Naive thymus-derived CD4-positive, alpha-beta T cell (primary cell): ENCODE measurements at regions not wholly inside any gene's neighbourhood (a gene's known extent, or its start where the extent isn't known, plus 50 kb on each side); places are given as distances from the start of the nearest gene placed in this dataset.

Source experiments
- ATAC-seq: fragments of 150-1000 bp; cut with Tn5 transposase; 2 replicates; pipeline ENCODE4 v1.10.0; 2021; ENCODE audit warnings: mild to moderate bottlenecking, moderate library complexity
- CTCF ChIA-PET: fragments of 350-600 bp; sonication (Branson Sonifier 250); formaldehyde crosslinking; loops from one replicate; lab custom pipeline; 2021; ENCODE audit warnings: antibody characterized with exemption; lab: Charles Lee
- POLR2A ChIA-PET: fragments of 350-600 bp; sonication (Branson Sonifier 250); formaldehyde crosslinking; loops from one replicate; lab custom pipeline; 2021; ENCODE audit warnings: antibody characterized with exemption, inconsistent platforms; lab: Charles Lee
- DNase-seq, 9 donors: peaks; one replicate each; pipeline versions ENCODE4 v3.0.0 to v3.0.0-alpha.2; 2020 to 2022; ENCODE audit warnings: mixed read lengths in 1 of 9
- H3K27ac ChIP-seq: one replicate; pipeline ENCODE4 v1.7.0; 2013; ENCODE audit warnings: mild to moderate bottlenecking, low read depth, low read length, moderate library complexity
- H3K27me3 ChIP-seq, 2 donors: one replicate each; pipeline ENCODE4 v1.7.0; 2013; ENCODE audit warnings: low read length in 2 of 2, mild to moderate bottlenecking in 2 of 2, moderate library complexity in 2 of 2; ENCODE audit not compliant: control insufficient read depth in 2 of 2, insufficient read depth in 2 of 2
- H3K36me3 ChIP-seq, 3 experiments: 1 replicate in 2 of 3; 2 replicates in 1 of 3; pipeline ENCODE4 v1.7.0; 2013; ENCODE audit warnings: low read length in 3 of 3, mild to moderate bottlenecking in 3 of 3, moderate library complexity in 1 of 3; ENCODE audit not compliant: insufficient read depth in 3 of 3, control insufficient read depth in 2 of 3
- H3K4me1 ChIP-seq, 2 donors: one replicate each; pipeline ENCODE4 v1.7.0; 2013; ENCODE audit warnings: low read length in 2 of 2, mild to moderate bottlenecking in 2 of 2, moderate library complexity in 1 of 2; ENCODE audit not compliant: control insufficient read depth in 2 of 2, insufficient read depth in 2 of 2
- H3K4me3 ChIP-seq: 2 replicates; pipeline ENCODE4 v1.7.0; 2013; ENCODE audit warnings: mild to moderate bottlenecking, low read length
- H3K9me3 ChIP-seq, 3 experiments: 1 replicate in 2 of 3; 2 replicates in 1 of 3; pipeline ENCODE4 v1.7.0; 2013; ENCODE audit warnings: low read length in 3 of 3; ENCODE audit not compliant: control insufficient read depth in 2 of 3
- H3K27ac Mint-ChIP-seq, 9 donors: one replicate each; pipeline ENCODE4 v1.8.0; 2020 to 2022; ENCODE audit warnings: mixed read lengths in 9 of 9, mild to moderate bottlenecking in 8 of 9, moderate library complexity in 5 of 9, inconsistent platforms in 2 of 9
- H3K27me3 Mint-ChIP-seq, 5 donors: one replicate each; pipeline ENCODE4 v1.8.0; 2021 to 2022; ENCODE audit warnings: mixed read lengths in 5 of 5, mild to moderate bottlenecking in 1 of 5
- H3K36me3 Mint-ChIP-seq, 5 donors: one replicate each; pipeline ENCODE4 v1.8.0; 2020 to 2022; ENCODE audit warnings: mixed read lengths in 5 of 5, mild to moderate bottlenecking in 3 of 5, inconsistent platforms in 1 of 5
- H3K4me1 Mint-ChIP-seq, 7 donors: one replicate each; pipeline ENCODE4 v1.8.0; 2020 to 2022; ENCODE audit warnings: mixed read lengths in 7 of 7, mild to moderate bottlenecking in 3 of 7, inconsistent platforms in 1 of 7
- H3K4me3 Mint-ChIP-seq, 10 donors: one replicate each; pipeline ENCODE4 v1.8.0; 2020 to 2022; ENCODE audit warnings: mild to moderate bottlenecking in 10 of 10, mixed read lengths in 10 of 10, moderate library complexity in 6 of 10, inconsistent platforms in 2 of 10
- H3K9me3 Mint-ChIP-seq, 11 donors: one replicate each; pipeline ENCODE4 v1.8.0; 2020 to 2022; ENCODE audit warnings: mixed read lengths in 11 of 11, mild to moderate bottlenecking in 4 of 11, inconsistent platforms in 1 of 11, moderate library complexity in 1 of 11
- intact Hi-C, 2 donors: fragments of 100-400 bp; cut with micrococcal nuclease; formaldehyde crosslinking; loops; one replicate each; pipeline ENCODE4 v1.15.1; 2023

DNA sequence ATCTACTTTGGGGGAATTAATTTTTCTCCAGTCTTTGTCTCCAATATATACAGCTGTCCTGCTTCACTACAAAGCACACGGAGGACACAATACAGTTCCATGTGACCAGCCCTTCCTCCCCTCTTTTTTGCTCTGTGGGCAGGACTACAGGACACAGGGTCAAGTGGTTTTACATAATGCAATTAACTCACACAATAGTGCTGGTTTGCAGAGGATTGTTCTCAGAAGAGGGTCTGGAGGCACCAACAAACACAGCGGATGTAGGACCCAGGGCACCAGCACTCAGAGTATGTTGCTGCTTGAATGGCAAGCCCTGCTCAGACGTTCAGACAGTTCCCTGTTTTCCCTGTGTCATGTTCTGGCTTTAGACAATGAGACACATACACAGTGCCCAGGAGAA is 52.0 kb upstream of the NPTX2 start:
- intact Hi-C loops: no loop called here
- Mint-ChIP-seq H3K4me3 (no peak overlapping the region), H3K27me3 (peaks cover 0 to 41% (median 22%) of the 10 kb centered on the region in 5 donors), H3K4me1 (peaks cover 0 to 3% (median 0%) of the 10 kb centered on the region in 7 donors), H3K27ac (no peak overlapping the region), H3K9me3 (peaks cover 0 to 22% (median 11%) of the 10 kb centered on the region in 11 donors), H3K36me3 (peaks cover 0 to 4% (median 0%) of the 10 kb centered on the region in 5 donors)
- no peak for ATAC-seq
- Histone ChIP-seq H3K27ac (no peak overlapping the region), H3K9me3 (no peaks in the 10 kb centered on the region), H3K4me1 (no peaks in the 10 kb centered on the region), H3K36me3 (no peaks in the 10 kb centered on the region), H3K27me3 (no peaks in the 10 kb centered on the region), H3K4me3 (no peak overlapping the region)
- ChIA-PET POLR2A (no interaction called here), CTCF (no interaction called here)
- DNase-seq: no peak

- no peaks in the 10 kb centered on the region for H3K9me3 ChIP-seq
- H3K4me3 Mint-ChIP-seq: no peak overlapping the region
- H3K27me3 ChIP-seq: no peaks in the 10 kb centered on the region
- no peaks in the 10 kb centered on the region for H3K36me3 ChIP-seq
- peaks cover 0 to 4% (median 0%) of the 10 kb centered on the region in 5 donors for H3K36me3 Mint-ChIP-seq
- ChIA-PET CTCF (no interaction called here), POLR2A (no interaction called here)
- no peak overlapping the region for H3K27ac ChIP-seq
- peaks cover 0 to 42% (median 29%) of the 10 kb centered on the region in 5 donors for H3K27me3 Mint-ChIP-seq
- intact Hi-C loops: no loop called here
- no peaks in the 10 kb centered on the region for H3K4me1 ChIP-seq
- peaks cover 4 to 26% (median 13%) of the 10 kb centered on the region in 11 donors for H3K9me3 Mint-ChIP-seq
- no peak overlapping the region for H3K4me3 ChIP-seq
- ATAC-seq: no peak
- no peak for DNase-seq
- H3K27ac Mint-ChIP-seq: no peak overlapping the region
- peaks cover 0 to 3% (median 0%) of the 10 kb centered on the region in 7 donors for H3K4me1 Mint-ChIP-seq
Measured at GRCh38 chr7:98562871-98563495, 54.1 kb upstream of the NPTX2 start.

- Histone ChIP-seq H3K36me3 (no peaks in the 10 kb centered on the region), H3K27me3 (no peaks in the 10 kb centered on the region), H3K27ac (no peak overlapping the region), H3K9me3 (no peaks in the 10 kb centered on the region), H3K4me3 (no peak overlapping the region), H3K4me1 (no peaks in the 10 kb centered on the region)
- H3K27me3 Mint-ChIP-seq: peaks cover 0 to 41% (median 29%) of the 10 kb centered on the region in 5 donors
- ATAC-seq (no peak), DNase-seq (no peak)
- no peak overlapping the region for H3K4me3 Mint-ChIP-seq
- ChIA-PET CTCF (no interaction called here), POLR2A (no interaction called here)
- intact Hi-C loops: no loop called here
- H3K9me3 Mint-ChIP-seq: peaks cover 4 to 26% (median 13%) of the 10 kb centered on the region in 11 donors
- no peak overlapping the region for H3K27ac Mint-ChIP-seq
- peaks cover 0 to 3% (median 0%) of the 10 kb centered on the region in 7 donors for H3K4me1 Mint-ChIP-seq
- peaks cover 0 to 4% (median 0%) of the 10 kb centered on the region in 5 donors for H3K36me3 Mint-ChIP-seq
Measured at GRCh38 chr7:98562381-98562823, 54.7 kb upstream of the NPTX2 start.

- Histone ChIP-seq H3K4me3 (no peak overlapping the region), H3K27ac (no peak overlapping the region), H3K36me3 (no peaks in the 10 kb centered on the region), H3K9me3 (no peaks in the 10 kb centered on the region), H3K27me3 (no peaks in the 10 kb centered on the region), H3K4me1 (no peaks in the 10 kb centered on the region)
- ATAC-seq (no peak), DNase-seq (no peak)
- H3K4me1 Mint-ChIP-seq: peaks cover 0 to 3% (median 0%) of the 10 kb centered on the region in 7 donors
- H3K36me3 Mint-ChIP-seq: peaks cover 0 to 4% (median 0%) of the 10 kb centered on the region in 5 donors
- intact Hi-C loops: no loop called here
- peaks cover 0 to 40% (median 27%) of the 10 kb centered on the region in 5 donors for H3K27me3 Mint-ChIP-seq
- H3K27ac Mint-ChIP-seq: no peak overlapping the region
- H3K9me3 Mint-ChIP-seq: peaks cover 4 to 23% (median 11%) of the 10 kb centered on the region in 11 donors
- H3K4me3 Mint-ChIP-seq: no peak overlapping the region
- POLR2A ChIA-PET: no interaction called here
- CTCF ChIA-PET: no interaction called here
Measured at GRCh38 chr7:98559958-98560357, 57.1 kb upstream of the NPTX2 start.

DNA sequence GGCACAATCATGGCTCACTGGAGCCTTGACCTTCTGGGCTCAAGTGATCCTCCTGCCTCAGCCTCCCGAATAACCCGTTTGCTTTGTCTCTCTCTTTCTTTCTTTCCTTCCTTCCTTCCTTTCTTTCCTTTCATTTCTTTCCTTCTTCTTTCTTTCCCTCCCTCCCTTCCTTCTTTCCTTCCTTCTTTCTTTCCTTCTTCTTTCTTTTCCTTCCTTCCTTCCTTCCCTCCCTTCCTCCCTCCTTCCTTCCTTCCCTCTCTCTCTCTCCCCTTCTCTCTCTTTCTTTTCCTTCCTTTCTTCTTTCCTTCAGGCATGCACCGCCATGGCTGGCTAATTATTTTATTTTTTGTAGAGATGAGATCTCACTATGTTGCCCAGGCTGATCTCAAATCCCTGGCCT is 57.9 kb upstream of the NPTX2 start:
- Histone ChIP-seq H3K27me3 (no peaks in the 10 kb centered on the region), H3K4me3 (no peak overlapping the region), H3K9me3 (no peaks in the 10 kb centered on the region), H3K36me3 (no peaks in the 10 kb centered on the region), H3K4me1 (no peaks in the 10 kb centered on the region), H3K27ac (no peak overlapping the region)
- H3K4me3 Mint-ChIP-seq: no peak overlapping the region
- ChIA-PET CTCF (no interaction called here), POLR2A (no interaction called here)
- H3K4me1 Mint-ChIP-seq: peaks cover 0 to 3% (median 0%) of the 10 kb centered on the region in 7 donors
- intact Hi-C loops: no loop called here
- H3K36me3 Mint-ChIP-seq: peaks cover 0 to 4% (median 0%) of the 10 kb centered on the region in 5 donors
- ATAC-seq (no peak), DNase-seq (no peak)
- H3K27me3 Mint-ChIP-seq: peaks cover 0 to 44% (median 24%) of the 10 kb centered on the region in 5 donors
- no peak overlapping the region for H3K27ac Mint-ChIP-seq
- H3K9me3 Mint-ChIP-seq: peaks cover 4 to 21% (median 7%) of the 10 kb centered on the region in 11 donors

DNA sequence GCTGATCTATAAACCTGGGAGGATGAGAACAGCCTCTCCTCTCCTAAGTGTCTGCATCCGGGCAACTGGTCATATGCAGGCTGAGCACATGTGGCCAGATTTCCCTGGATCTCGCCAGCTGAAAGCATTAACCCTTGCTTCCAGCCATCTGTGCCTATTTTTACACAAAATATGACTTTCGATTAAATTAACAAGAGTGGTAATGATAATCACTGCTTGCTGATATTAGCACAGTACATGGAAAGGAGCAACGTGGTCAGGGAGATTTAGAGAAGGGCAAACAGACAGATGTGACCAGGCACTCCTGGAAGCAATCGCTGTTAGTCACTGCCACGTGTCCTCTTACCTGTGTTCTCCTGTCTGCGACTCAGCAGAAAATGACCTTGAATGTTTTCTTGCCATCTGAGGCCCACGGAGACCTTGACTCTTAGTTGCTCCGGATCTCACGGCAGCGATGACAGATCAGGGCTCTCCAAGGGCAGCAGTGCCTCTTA is 59.5 kb upstream of the NPTX2 start:
- H3K9me3 Mint-ChIP-seq: peaks cover 2 to 24% (median 9%) of the 10 kb centered on the region in 11 donors
- peaks cover 0 to 33% (median 15%) of the 10 kb centered on the region in 5 donors for H3K27me3 Mint-ChIP-seq
- H3K27ac Mint-ChIP-seq: no peak overlapping the region
- intact Hi-C loops: no loop called here
- H3K36me3 Mint-ChIP-seq: peaks cover 0 to 3% (median 0%) of the 10 kb centered on the region in 5 donors
- H3K27ac ChIP-seq: no peak overlapping the region
- ChIA-PET POLR2A (no interaction called here), CTCF (no interaction called here)
- H3K4me3 Mint-ChIP-seq: no peak overlapping the region
- no peaks in the 10 kb centered on the region for H3K9me3 ChIP-seq
- H3K36me3 ChIP-seq: no peaks in the 10 kb centered on the region
- H3K27me3 ChIP-seq: no peaks in the 10 kb centered on the region
- no peak overlapping the region for H3K4me3 ChIP-seq
- H3K4me1 ChIP-seq: no peaks in the 10 kb centered on the region
- peaks cover 0 to 1% (median 0%) of the 10 kb centered on the region in 7 donors for H3K4me1 Mint-ChIP-seq
- ATAC-seq: no peak
- DNase-seq: no peak

DNA sequence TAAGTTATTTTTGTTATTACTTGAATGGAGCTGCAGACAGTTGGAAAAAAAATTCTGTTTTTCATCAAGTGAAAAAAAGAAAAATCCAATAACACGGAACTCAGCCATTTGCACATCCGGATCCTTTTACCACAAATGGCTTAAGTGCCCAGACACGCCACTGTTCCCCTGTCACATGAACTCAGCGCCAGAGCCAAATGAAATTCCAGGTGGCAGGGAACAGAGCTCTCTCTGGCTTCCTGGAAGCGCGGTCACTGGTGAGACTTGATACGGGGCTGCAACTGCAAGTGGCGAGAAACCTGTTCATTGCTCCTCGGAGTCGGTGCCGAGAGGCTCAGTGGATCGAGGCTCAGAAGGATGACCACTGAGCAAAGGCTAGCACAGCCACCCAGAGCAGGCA is 60.8 kb upstream of the NPTX2 start:
- no peak overlapping the region for H3K27ac ChIP-seq
- peaks cover 0 to 2% (median 0%) of the 10 kb centered on the region in 3 experiments for H3K9me3 ChIP-seq
- Mint-ChIP-seq H3K27ac (no peak overlapping the region), H3K9me3 (peaks cover 3 to 37% (median 16%) of the 10 kb centered on the region in 11 donors), H3K4me3 (no peak overlapping the region), H3K36me3 (peaks cover 0 to 6% (median 0%) of the 10 kb centered on the region in 5 donors), H3K27me3 (peaks cover 0 to 26% (median 13%) of the 10 kb centered on the region in 5 donors), H3K4me1 (peaks cover 0 to 1% (median 0%) of the 10 kb centered on the region in 7 donors)
- H3K4me3 ChIP-seq: no peak overlapping the region
- ChIA-PET POLR2A (no interaction called here), CTCF (no interaction called here)
- DNase-seq (no peak), ATAC-seq (no peak)
- H3K27me3 ChIP-seq: no peaks in the 10 kb centered on the region
- no peaks in the 10 kb centered on the region for H3K36me3 ChIP-seq
- intact Hi-C loops: no loop called here
- no peaks in the 10 kb centered on the region for H3K4me1 ChIP-seq
